Hematopoietic multipotent progenitor cell treated with erythropoietin and hydrocortisone succinate and interleukin-3 and kit ligand, for 17 days (in vitro differentiated cells): ENCODE measurements at regions not wholly inside any gene's neighbourhood (a gene's known extent, or its start where the extent isn't known, plus 50 kb on each side); places are given as distances from the start of the nearest gene placed in this dataset.
A peak's percentile ranks its signal among the peaks of the same experiment; 100 is the strongest.

Experiments
- DNase-seq: peaks from one replicate; pipeline ENCODE4 v3.0.0-alpha.2; 2015; ENCODE audit warnings: low spot score

DNA sequence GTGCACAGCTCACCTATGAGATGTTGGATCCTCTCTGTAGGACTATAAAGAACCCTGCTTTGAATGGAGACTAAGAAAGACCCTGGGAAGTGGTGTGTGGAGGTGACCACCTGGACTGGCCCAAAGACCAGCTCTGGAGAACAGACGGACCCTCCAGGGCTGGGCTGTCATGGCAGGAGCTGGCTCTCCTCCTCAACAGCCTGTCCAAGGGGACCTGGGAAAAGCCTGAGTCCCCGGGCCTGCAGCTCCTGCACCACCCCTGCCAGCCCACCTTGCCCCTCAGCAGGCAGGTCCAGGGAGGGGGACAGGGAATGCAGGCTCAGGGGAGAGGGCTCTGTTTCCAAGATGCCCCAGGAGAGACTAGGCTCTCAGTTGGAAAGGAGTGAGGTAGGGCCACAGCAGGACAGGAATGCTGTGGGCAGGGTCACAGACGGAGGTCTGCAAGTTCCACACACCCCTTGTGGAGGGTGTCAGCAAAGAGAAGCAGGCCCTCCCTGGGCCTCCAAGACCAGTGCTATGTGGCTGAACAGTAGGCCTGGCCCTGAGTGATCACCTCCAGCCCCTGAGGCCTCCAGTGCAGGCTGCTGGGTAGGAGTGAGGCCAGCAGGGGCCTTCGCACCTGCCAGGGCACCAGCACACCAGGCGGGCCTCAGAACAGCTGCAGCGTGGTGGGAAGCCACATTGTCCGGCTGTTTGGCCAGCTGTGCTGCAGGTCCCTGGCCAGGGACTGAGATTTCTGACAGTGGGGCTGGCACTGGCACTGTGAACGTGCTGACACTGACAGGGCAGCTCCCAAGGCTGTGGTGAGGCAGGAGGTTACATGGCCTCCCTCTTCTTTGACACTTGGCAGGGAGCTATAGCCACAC is 86.4 kb upstream of the OTOS start:
- DNase-seq: no peak

DNA sequence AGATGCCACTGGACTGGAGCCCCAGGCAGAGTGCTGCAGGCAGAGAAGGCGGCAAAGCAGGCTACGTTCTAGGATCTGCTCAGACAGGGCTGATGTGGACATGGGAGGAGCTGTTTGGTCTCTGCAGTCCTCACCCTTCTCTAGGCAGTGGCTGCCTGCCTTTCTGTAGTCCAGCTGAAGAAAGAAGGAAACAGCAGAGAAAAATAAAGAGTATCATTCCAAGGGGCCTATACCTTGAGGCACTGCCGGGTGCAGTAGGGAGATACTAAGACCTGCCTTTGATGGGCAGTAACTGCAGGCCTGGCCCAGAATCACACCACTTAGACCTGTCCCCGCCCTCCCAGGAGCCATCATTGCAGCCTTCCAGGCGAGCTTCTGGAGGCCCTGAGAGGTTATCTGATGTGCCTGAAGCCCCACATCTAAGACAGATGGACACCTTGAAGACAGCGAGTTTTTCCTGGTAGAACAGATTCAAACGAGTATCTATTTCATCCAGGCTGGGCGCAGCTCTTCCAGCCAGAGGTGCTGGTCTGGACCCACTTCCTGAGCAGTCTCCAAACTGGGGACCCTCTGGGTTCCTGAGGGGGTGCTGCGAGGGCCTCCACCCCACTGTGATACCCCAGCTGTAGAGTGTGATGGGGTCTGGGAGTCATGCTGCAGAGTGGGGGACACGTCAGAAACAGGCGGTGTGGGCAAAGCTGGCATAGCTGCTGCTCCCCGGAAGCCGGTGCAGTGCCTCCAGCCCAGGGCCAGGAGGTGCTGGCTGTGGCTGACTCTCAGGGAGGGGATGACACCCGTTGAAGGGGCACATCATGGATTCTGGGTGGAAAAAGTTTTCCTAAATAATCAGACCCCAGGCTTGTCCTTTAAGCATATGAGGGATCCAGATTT is 87.3 kb upstream of the OTOS start:
- no peak for DNase-seq

DNA sequence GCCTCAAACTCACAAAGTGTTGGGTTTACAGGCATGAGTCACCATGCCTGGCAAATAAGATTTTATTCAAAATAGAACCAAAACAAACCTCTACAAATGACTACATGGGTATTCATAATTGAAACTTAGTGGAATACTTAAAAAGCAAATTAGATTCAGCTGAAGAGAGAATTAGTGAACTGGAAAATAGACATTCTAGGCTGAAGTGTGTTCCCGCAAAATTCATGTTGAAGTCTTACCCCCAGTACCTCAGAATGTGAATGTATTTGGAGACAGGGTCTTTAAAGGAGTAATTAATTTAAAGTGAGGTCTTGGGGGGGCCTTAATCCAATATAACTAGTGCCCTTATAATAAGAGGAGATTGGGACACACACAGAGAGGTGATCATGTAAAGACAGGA is 88.5 kb upstream of the OTOS start:
- DNase-seq: no peak

- DNase-seq: no peak
Observed at GRCh38 chr2:240229603-240230235, 89.3 kb upstream of the OTOS start.

- no peak for DNase-seq
Observed at GRCh38 chr2:240230291-240230931, 90.0 kb upstream of the OTOS start.

GRCh38 chr2:240231838-240232244 is 91.4 kb upstream of the OTOS start:
- no peak for DNase-seq

DNA sequence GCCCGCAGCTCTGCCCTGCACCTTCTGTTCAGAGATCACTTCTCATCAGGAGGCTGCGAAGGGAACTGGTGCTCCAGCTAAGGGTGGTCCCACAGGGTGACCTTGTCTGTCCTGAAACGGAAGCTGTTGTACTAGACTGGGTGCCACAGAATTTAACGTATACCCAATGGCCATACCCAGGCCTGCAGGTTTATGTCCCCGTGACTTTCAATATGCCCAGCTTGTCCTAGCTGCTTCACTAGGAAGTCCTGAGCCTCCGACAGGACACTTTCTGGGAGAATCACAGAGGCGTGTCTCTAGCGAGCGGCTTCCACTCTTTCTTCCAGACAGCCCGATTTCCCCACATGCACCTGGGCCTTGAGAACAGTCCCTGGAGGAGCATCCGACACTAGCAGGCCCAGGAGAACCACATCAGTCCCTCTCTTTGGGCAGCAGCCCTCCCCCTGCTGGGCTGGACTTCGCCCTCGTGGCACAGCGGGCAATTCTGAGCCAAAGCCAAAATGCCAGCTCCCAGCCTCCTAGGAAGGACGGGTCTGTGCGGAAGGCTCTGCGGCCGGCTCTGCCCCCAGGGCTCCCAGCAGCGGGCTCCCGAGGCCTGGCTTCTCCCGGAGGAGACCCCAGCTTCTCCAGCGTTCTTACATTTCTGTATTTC is 91.9 kb upstream of the OTOS start:
- no peak for DNase-seq

DNA sequence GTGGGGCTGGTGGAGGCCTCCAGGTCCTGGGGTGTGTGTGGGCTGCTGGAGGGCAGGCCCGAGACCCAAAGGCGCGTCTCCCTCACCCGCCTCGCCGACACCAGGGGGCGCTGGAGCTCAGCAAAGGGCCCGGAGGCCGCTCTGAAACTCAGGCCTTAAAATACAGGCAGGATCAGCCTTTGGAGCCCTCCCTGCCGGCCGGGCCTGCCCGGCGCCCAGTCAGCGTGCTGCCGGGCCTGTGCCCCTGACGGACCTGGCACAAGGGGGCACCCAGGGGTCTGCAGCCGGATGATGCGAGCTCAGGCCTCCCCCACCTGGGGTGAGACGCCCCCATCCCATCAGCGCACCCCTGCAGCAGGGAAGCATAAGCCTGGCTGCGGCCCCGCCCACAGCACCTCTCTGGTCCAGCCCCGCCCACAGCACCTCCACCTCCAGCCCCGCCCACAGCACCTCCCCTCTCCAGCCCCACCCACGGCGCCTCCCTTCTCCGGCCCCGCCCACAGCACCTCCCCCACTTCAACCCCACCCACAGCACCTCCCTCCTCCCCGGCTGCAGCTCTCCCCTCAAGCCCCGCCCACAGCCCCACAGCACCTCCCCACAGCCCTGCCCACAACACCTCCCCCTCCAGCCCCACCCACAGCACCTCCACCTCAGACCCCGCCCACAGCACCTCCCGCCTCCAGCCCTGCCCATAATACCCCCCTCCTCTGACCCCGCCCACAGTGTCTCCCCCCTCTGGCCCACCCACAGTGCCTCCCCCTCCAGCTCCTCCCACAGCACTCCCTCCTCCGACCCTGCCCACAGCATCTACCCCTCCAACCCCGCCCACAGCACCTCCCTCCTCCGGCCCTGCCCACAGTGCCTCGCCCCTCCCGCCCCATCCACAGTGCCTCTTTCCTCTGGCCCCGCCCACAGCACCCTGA is 92.8 kb upstream of the OTOS start:
- DNase-seq: peak; percentile 55

GRCh38 chr2:240233885-240234502 is 93.5 kb upstream of the OTOS start:
- no peak for DNase-seq

DNA sequence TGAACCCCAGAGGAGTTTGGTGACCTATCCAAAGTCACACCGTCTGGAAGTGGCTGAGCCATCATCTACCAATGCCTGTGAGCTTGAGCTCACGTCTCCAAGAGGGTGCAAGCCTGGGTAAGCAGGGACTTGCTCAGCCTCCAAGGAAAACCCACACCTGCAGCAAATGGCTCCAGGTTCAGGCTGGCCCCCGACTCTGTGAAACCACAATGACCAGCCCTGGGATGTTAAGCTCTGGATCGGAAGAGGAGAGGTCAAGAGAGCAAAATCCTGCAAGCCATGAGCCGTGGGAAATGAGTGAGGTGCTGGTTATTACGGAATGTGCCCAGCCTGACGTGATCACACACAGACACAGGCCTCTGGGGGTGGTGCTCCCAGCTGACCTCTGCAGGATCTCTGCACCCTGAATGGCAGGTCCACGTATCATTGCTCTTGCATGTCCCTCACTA is 94.1 kb upstream of the OTOS start:
- no peak for DNase-seq

DNA sequence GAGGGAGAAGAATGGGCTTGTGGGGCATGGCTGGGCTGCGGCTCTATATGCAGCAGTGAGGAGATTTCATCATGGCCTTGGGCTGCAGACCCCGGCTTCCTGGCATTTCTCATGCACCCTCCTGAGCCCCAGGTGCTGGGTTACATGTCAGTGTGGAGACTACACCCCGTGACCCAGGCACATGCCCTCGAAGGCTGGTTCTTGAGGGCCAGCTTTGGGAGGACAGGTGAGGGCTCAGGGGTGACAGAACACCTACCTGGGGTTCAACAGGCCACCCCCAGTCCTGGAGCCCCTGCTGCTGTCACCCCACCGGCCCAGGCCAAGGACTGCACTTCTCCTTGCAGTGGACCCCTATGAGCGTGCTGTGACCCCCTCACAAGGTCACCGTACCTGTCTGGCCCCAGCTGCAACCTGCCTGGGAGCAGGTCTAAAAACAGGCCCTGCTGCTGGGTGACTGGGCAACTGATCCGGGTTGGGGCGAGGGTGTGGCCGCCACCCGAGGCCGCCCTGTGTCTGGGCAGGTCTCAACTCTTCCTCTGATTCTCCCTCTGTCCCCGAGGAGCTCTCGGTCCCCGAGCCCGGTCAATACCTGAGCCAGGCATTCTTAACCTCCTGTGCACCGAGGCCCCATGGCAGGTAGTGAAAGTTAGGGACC is 94.8 kb upstream of the OTOS start:
- no peak for DNase-seq

DNA sequence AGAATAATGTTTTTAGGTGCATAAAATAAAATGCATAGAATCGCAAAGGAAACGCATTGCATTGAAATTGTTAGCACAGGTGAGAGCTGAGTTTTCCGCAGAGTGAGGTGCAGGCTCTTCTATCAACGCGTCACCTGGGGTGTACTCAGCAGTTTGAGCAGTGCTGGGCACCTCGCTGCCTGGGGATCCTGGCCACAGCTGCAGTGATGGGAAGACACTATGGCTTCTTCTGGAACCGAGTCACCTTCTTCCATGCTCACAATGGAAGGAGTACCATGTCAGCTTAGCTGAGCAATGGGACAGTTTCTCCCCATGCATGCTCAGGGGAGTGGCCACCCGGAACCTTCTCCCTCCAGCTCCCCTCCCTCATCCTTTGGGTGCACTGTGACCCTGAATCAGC is 95.4 kb upstream of the OTOS start:
- DNase-seq: no peak

- DNase-seq: no peak
Observed at GRCh38 chr2:240236217-240237111, 96.0 kb upstream of the OTOS start.

DNA sequence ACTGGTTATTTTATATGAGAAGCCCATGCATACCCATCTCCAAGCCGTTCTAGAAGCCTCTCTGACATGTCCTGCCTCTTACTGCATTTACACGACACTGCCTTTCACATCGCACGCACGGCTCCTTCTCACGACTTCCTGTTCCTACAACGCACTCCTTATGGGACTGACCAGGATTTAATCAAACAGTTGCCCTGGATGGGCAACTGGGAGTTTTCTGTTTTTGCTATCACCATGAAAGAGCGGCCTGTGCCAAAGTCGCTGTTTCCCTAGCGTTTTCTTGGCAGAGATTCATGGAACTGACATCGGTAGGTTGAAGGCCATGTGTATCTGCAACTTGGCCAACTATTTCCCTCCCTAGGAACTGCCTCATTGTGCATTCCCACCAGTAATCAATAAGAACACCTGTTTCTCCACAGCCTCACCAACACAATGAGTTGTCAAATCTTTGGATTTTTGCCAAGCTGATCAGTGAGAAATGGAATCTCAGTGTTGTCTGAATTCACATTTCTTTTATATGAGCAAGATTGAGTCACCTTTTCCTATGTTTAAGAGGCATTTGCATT is 97.2 kb upstream of the OTOS start:
- DNase-seq: no peak

DNA sequence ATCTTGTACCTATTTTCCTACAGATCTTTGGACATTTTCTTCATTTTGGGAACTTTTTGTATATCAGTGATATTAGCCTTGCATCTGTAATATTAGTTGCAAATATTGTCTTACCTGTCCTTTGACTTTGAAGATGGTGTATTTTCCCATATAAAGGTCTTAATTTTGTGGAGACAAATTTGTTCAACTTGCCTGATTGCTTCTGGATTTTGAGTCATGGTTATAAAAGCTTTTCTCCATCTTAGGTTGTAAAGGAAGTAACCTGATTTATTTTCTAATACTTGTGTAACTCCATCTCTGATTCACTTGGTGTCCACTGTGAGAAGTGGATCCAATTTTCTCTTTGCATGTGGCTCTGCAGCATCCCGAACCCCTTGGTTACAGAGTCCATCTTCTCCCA is 97.7 kb upstream of the OTOS start:
- no peak for DNase-seq

DNA sequence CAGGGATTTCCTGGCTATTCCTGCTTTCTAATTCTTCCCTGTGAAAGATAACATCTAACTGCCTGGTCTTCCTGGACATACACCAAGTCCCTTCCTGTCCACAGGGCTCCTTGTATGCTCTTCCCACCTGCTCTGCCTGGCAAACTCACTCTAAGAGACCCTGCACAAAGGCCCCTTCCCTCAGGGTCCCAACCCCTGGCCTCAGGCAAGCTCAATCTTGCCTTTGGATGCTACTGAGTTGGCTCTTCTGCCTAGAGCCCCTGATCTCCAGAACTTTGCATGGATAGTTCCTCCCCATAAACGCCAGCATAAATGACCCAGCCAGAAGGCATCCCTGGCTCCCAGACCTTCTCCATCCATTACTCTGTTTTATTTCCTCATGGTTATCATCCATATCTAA is 98.3 kb upstream of the OTOS start:
- DNase-seq: no peak

DNA sequence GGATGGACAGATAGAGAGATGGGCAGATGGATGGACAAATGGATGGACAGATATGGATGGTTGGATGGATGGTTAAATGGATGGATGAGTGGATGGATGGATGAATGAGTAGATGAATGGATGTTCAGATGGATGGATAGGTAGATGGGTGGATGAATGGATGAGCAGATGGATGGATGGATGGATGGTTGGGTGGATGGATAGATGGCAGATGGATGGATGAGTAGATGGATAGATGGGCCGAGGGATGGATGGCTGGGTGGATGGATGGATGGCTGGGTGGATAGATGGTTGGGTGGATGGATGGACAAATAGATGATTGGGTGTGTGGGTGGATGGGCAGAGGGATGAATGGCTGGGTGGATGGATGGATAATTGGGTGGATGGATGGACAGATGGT is 98.9 kb upstream of the OTOS start:
- DNase-seq: no peak
